ENCODE measurements at regions not wholly inside any gene's neighbourhood (a gene's known extent, or its start where the extent isn't known, plus 50 kb on each side); places are given as distances from the start of the nearest gene placed in this dataset. TPM values are rescaled to one million over a fixed set of nuclear protein-coding genes. Genes with fewer than 3 reads are reported as not detected.

DNA sequence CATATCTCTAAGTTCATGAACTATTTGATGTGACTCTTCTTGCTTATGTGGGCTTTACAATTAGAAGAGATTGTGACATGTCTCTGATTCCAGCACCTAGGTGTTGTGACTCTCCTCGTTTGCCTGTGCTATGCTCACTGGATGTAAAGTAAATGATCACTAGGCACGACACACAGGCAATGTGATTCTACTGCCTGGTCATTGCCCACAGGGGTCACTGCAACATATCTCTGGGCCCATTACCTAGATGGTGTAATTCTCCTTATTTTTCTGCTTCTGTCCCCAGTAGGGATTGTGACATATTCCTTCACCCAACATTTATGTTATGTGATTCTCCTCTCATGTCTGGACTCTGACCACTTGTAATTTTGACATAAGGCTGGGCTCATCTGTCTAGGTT, 65.8 kb upstream of the ZNF91 start:
- no peak for DNase-seq (ENCODE audit: low read depth in 4 of 6, low spot score in 6 of 6)
- Histone ChIP-seq H3K27ac (ENCODE audit: low read depth, low read length) (no peak overlapping the region), H3K36me3 (ENCODE audit: control insufficient read depth, insufficient read depth, low read length) (no peaks in the 10 kb centered on the region), H3K4me3 (ENCODE audit: low read depth, low read length) (no peak overlapping the region), H3K4me1 (ENCODE audit: control insufficient read depth, insufficient read depth, low read length) (no peaks in the 10 kb centered on the region), H3K27me3 (ENCODE audit: control insufficient read depth, insufficient read depth, low read length) (no peaks in the 10 kb centered on the region), H3K9me3 (ENCODE audit: control insufficient read depth, insufficient read depth, low read length) (no peaks in the 10 kb centered on the region)
- WGBS (ENCODE audit: insufficient coverage): 48% methylated on average over 2 of the region's 2 CpGs

DNA sequence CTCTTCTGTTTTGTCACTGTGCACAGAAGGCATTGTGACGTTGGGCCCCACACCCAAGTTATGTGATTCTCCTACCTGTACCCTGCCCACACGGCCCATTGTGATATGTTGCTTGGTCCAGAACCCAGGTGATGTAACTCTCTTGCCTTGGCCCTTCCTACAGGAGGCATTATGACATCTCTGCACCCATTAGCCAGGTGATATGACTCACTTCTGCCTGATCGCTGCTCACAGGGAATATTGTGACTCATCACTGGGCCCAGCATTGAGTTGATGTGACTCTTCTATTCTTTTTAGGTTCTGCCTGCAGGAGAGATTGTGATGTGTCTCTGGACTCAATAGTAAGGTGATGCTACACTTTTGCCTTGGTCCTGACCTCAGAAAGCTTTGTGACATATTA, 65.4 kb upstream of the ZNF91 start:
- DNase-seq (ENCODE audit: low read depth in 4 of 6, low spot score in 6 of 6): no peak
- H3K36me3 ChIP-seq (ENCODE audit: control insufficient read depth, insufficient read depth, low read length): no peaks in the 10 kb centered on the region
- no peak overlapping the region for H3K4me3 ChIP-seq (ENCODE audit: low read depth, low read length)
- H3K9me3 ChIP-seq (ENCODE audit: control insufficient read depth, insufficient read depth, low read length): no peaks in the 10 kb centered on the region
- WGBS (ENCODE audit: insufficient coverage): 100% methylated on average over 1 of the region's 3 CpGs
- no peaks in the 10 kb centered on the region for H3K27me3 ChIP-seq (ENCODE audit: control insufficient read depth, insufficient read depth, low read length)
- no peak overlapping the region for H3K27ac ChIP-seq (ENCODE audit: low read depth, low read length)
- H3K4me1 ChIP-seq (ENCODE audit: control insufficient read depth, insufficient read depth, low read length): no peaks in the 10 kb centered on the region

Small RNAs in the stretch of these regions (small RNA-seq; reads per million reads assigned to genes)
- gene RPS27P29 (ENCODE audit: low replicate concordance): not detected

Measured in spinal cord (tissue), 10 donors.